ELR (cell line): ENCODE measurements at regions not wholly inside any gene's neighbourhood (a gene's known extent, or its start where the extent isn't known, plus 50 kb on each side); places are given as distances from the start of the nearest gene placed in this dataset.

ENCODE experiments used
- DNase-seq: peaks from one replicate; pipeline ENCODE4 v3.0.0-alpha.2; 2015; ENCODE audit warnings: low read depth

GRCh38 chr15:31275331-31276262, 51.0 kb upstream of the KLF13 start:
- no peak for DNase-seq

DNA sequence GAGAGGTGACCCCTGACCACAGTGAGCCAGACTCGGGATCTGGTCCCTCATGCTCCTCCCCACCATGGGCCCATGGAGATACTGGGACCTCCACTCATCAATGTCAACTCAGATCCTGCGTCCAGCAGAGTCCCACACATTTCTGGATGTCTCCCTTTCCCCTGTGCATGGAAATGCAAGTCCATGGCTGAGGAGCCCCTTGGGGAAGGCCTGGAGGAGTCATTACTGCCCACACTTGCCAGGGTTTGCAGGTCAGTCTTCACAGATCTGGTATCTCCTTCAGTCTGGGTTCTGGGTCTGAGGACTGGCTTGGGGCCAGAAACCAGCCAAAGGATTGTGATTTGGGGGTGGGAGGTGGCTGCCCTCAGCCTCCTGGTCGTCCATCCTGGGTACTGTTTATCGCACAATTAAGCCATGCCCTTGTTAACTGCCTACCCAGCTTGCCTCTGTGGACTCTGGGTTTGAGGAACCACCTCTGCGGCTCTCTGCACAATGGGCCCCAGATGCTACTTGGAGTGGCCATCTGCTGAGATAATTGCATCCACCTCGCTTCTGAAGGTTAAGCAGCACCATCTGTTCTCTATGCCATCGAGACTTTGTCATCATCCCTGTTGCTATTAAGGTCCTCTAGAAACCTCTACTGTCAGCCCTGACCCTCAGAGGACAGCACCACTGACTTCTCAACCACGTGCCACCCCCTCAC, 49.9 kb upstream of the KLF13 start:
- DNase-seq = no peak
